ENCODE measurements at regions not wholly inside any gene's neighbourhood (a gene's known extent, or its start where the extent isn't known, plus 50 kb on each side); places are given as distances from the start of the nearest gene placed in this dataset.

DNA sequence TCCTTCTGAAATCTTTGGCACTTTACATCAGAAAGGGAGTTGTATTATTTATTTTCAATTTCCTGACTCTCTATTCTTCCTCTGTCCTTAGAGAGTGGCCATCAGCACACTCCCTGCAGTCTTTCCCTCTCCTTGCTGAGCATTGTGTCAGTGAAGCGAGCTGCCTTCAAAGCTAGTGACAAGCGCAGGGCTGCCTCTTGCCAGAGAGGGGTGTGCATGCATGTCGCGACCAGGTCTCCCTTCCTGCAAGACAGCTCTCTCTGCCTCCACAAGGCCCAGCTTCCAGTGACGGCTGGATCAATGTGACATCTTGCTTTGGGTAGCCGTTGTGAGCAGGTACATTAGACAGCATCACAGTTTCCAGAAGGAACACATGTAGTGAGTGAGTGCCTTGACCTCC is 810.9 kb upstream of the TENM3 start:
- Histone ChIP-seq H2BK15ac (ENCODE audit: low read depth, poor library complexity, severe bottlenecking) (no peak overlapping the region), H3K79me1 (replicated peaks; ENCODE audit: low read length, poor library complexity, severe bottlenecking) (no peaks in the 10 kb centered on the region), H3K4ac (ENCODE audit: low read depth in 1 of 2, low read length in 2 of 2) (no peak overlapping the region), H2BK5ac (ENCODE audit: low read depth, low read length, poor library complexity, severe bottlenecking) (no peak overlapping the region), H4K8ac (ENCODE audit: low read length) (no peak overlapping the region), H3K14ac (ENCODE audit: low read length in 2 of 2) (no peak overlapping the region), H2AK5ac (ENCODE audit: low read length, severe bottlenecking) (no peak overlapping the region), H3K4me3 (ENCODE audit: insufficient read depth in 1 of 2, low read depth in 1 of 2, low read length in 2 of 2) (no peak overlapping the region), H3K9ac (ENCODE audit: low read length) (no peak overlapping the region), H3K23ac (ENCODE audit: low read length in 2 of 2) (no peak overlapping the region), H4K91ac (ENCODE audit: low read length) (no peak overlapping the region), H3K18ac (ENCODE audit: low read depth in 1 of 2, low read length in 2 of 2) (no peak overlapping the region), H3K4me2 (ENCODE audit: low read length, poor library complexity, severe bottlenecking) (no peak overlapping the region), H3K9me3 (ENCODE audit: control insufficient read depth, low read length) (no peaks in the 10 kb centered on the region), H3K4me1 (ENCODE audit: control insufficient read depth, insufficient read depth, low read depth, low read length) (no peaks in the 10 kb centered on the region), H3K27ac (ENCODE audit: low read length, poor library complexity, severe bottlenecking) (no peak overlapping the region), H2BK12ac (ENCODE audit: low read length in 2 of 2) (no peak overlapping the region), H3K27me3 (ENCODE audit: control insufficient read depth in 1 of 2, insufficient read depth in 1 of 2, low read length in 2 of 2) (no peaks in the 10 kb centered on the region), H2AFZ (ENCODE audit: low read depth, low read length) (no peak overlapping the region), H3K36me3 (ENCODE audit: control insufficient read depth in 1 of 2, insufficient read depth in 2 of 2, low read depth in 1 of 2, low read length in 2 of 2) (no peaks in the 10 kb centered on the region), H2BK120ac (ENCODE audit: low read depth, low read length) (no peak overlapping the region)
- no peak for DNase-seq
- 52% methylated on average over 6 of the region's 6 CpGs for WGBS

DNA sequence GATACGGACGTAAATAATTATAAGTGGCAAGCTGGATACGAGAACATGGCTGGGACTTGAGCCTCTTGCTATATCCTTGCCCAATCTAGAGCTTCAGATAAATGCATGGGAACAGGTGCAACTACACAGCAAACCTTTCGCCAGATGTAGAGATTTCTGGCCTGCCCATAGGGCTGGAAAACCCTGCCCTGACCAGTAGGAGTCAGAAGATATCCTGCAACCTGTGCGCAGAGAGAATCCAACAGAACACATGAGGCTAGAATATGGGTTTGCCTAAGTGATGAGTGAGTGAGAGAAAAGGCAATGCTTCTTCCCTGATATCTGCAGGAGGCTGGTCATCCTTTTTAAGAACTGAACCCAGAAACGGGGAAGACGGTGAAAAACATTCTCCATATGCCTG is 805.3 kb upstream of the TENM3 start:
- no peak overlapping the region for H3K27ac ChIP-seq (ENCODE audit: low read length, poor library complexity, severe bottlenecking)
- H2BK120ac ChIP-seq (ENCODE audit: low read depth, low read length): no peak overlapping the region
- H3K79me1 ChIP-seq (replicated peaks; ENCODE audit: low read length, poor library complexity, severe bottlenecking): no peaks in the 10 kb centered on the region
- no peaks in the 10 kb centered on the region for H3K27me3 ChIP-seq (ENCODE audit: control insufficient read depth in 1 of 2, insufficient read depth in 1 of 2, low read length in 2 of 2)
- H2BK15ac ChIP-seq (ENCODE audit: low read depth, poor library complexity, severe bottlenecking): peak overlapping the region; percentile 28
- H3K4ac ChIP-seq (ENCODE audit: low read depth in 1 of 2, low read length in 2 of 2): no peak overlapping the region
- H2AK5ac ChIP-seq (ENCODE audit: low read length, severe bottlenecking): no peak overlapping the region
- no peaks in the 10 kb centered on the region for H3K4me1 ChIP-seq (ENCODE audit: control insufficient read depth, insufficient read depth, low read depth, low read length)
- DNase-seq: no peak
- no peak overlapping the region for H2BK5ac ChIP-seq (ENCODE audit: low read depth, low read length, poor library complexity, severe bottlenecking)
- 85% methylated on average over 7 of the region's 7 CpGs for WGBS
- H3K9ac ChIP-seq (ENCODE audit: low read length): no peak overlapping the region
- H4K8ac ChIP-seq (ENCODE audit: low read length): no peak overlapping the region
- no peak overlapping the region for H2BK12ac ChIP-seq (ENCODE audit: low read length in 2 of 2)
- H3K23ac ChIP-seq (ENCODE audit: low read length in 2 of 2): no peak overlapping the region
- peaks cover 2% of the 10 kb centered on the region for H3K9me3 ChIP-seq (ENCODE audit: control insufficient read depth, low read length)
- H3K36me3 ChIP-seq (ENCODE audit: control insufficient read depth in 1 of 2, insufficient read depth in 2 of 2, low read depth in 1 of 2, low read length in 2 of 2): no peaks in the 10 kb centered on the region
- H2AFZ ChIP-seq (ENCODE audit: low read depth, low read length): no peak overlapping the region
- H4K91ac ChIP-seq (ENCODE audit: low read length): no peak overlapping the region
- no peak overlapping the region for H3K4me3 ChIP-seq (ENCODE audit: insufficient read depth in 1 of 2, low read depth in 1 of 2, low read length in 2 of 2)
- H3K4me2 ChIP-seq (ENCODE audit: low read length, poor library complexity, severe bottlenecking): no peak overlapping the region
- no peak overlapping the region for H3K18ac ChIP-seq (ENCODE audit: low read depth in 1 of 2, low read length in 2 of 2)
- H3K14ac ChIP-seq (ENCODE audit: low read length in 2 of 2): no peak overlapping the region

DNA sequence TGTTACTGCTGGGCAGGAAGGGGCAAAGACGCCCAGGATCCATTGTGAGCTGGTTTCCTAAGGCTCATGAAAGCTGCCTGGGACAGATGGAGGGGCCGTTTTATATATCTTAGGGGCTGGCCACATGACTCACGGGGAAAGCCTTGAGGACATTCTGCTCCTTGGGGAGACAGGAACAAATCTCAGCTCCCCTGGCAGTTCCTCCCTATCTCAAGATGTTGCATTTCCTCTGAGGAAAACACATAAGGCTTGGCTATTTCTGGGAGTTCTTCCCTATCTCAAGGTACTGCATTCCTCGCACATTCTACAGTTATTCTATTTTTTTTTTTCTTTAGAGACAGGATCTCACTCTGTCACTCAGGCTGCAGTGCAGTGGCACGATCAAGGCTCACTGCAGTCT is 804.6 kb upstream of the TENM3 start:
- Histone ChIP-seq H4K8ac (ENCODE audit: low read length) (no peak overlapping the region), H3K4me3 (ENCODE audit: insufficient read depth in 1 of 2, low read depth in 1 of 2, low read length in 2 of 2) (no peak overlapping the region), H3K23ac (ENCODE audit: low read length in 2 of 2) (no peak overlapping the region), H3K36me3 (ENCODE audit: control insufficient read depth in 1 of 2, insufficient read depth in 2 of 2, low read depth in 1 of 2, low read length in 2 of 2) (no peaks in the 10 kb centered on the region), H2AK5ac (ENCODE audit: low read length, severe bottlenecking) (no peak overlapping the region), H3K18ac (ENCODE audit: low read depth in 1 of 2, low read length in 2 of 2) (no peak overlapping the region), H3K9me3 (ENCODE audit: control insufficient read depth, low read length) (peaks cover 2% of the 10 kb centered on the region), H2AFZ (ENCODE audit: low read depth, low read length) (no peak overlapping the region), H2BK120ac (ENCODE audit: low read depth, low read length) (no peak overlapping the region), H3K14ac (ENCODE audit: low read length in 2 of 2) (no peak overlapping the region), H2BK5ac (ENCODE audit: low read depth, low read length, poor library complexity, severe bottlenecking) (no peak overlapping the region), H3K27ac (ENCODE audit: low read length, poor library complexity, severe bottlenecking) (no peak overlapping the region), H3K27me3 (ENCODE audit: control insufficient read depth in 1 of 2, insufficient read depth in 1 of 2, low read length in 2 of 2) (peaks cover 0 to 3% of the 10 kb centered on the region in 2 experiments), H3K9ac (ENCODE audit: low read length) (no peak overlapping the region), H3K4me1 (ENCODE audit: control insufficient read depth, insufficient read depth, low read depth, low read length) (no peaks in the 10 kb centered on the region), H3K4me2 (ENCODE audit: low read length, poor library complexity, severe bottlenecking) (no peak overlapping the region), H4K91ac (ENCODE audit: low read length) (no peak overlapping the region), H2BK12ac (ENCODE audit: low read length in 2 of 2) (no peak overlapping the region), H3K79me1 (replicated peaks; ENCODE audit: low read length, poor library complexity, severe bottlenecking) (no peaks in the 10 kb centered on the region), H3K4ac (ENCODE audit: low read depth in 1 of 2, low read length in 2 of 2) (no peak overlapping the region), H2BK15ac (ENCODE audit: low read depth, poor library complexity, severe bottlenecking) (no peak overlapping the region)
- DNase-seq: no peak
- WGBS: 59% methylated on average over 5 of the region's 5 CpGs

DNA sequence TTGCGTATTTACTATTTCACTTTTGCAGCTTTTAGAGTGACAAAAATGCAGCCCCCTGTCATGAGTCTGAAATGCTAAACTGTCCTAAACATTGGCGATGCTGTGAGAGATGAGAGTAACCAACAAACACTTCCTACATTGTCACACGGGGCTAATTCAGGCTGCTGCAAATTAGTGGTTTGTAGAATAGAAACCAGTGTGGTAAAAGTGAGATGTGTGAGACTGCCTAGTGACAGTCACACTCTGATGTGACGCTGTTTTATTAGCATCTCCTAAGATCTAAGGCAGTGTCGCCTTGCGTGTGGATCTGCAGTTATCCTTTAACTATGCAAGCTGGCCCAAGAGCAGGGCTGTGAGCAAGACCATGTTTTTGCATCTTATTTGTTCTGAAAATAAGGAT is 800.2 kb upstream of the TENM3 start:
- WGBS: 66% methylated on average over 5 of the region's 6 CpGs

More for the DNA sequence above, 800.2 kb upstream of the TENM3 start:
- Histone ChIP-seq H3K4me2 (ENCODE audit: low read length, poor library complexity, severe bottlenecking) (no peak overlapping the region), H2BK5ac (ENCODE audit: low read depth, low read length, poor library complexity, severe bottlenecking) (no peak overlapping the region), H2BK15ac (ENCODE audit: low read depth, poor library complexity, severe bottlenecking) (no peak overlapping the region), H3K36me3 (ENCODE audit: control insufficient read depth in 1 of 2, insufficient read depth in 2 of 2, low read depth in 1 of 2, low read length in 2 of 2) (no peaks in the 10 kb centered on the region), H4K91ac (ENCODE audit: low read length) (no peak overlapping the region), H3K4ac (ENCODE audit: low read depth in 1 of 2, low read length in 2 of 2) (no peak overlapping the region), H3K9me3 (ENCODE audit: control insufficient read depth, low read length) (peaks cover under 1% of the 10 kb centered on the region), H3K9ac (ENCODE audit: low read length) (no peak overlapping the region), H3K27me3 (ENCODE audit: control insufficient read depth in 1 of 2, insufficient read depth in 1 of 2, low read length in 2 of 2) (peaks cover 0 to 3% of the 10 kb centered on the region in 2 experiments), H2BK120ac (ENCODE audit: low read depth, low read length) (no peak overlapping the region), H3K4me1 (ENCODE audit: control insufficient read depth, insufficient read depth, low read depth, low read length) (no peaks in the 10 kb centered on the region), H3K18ac (ENCODE audit: low read depth in 1 of 2, low read length in 2 of 2) (no peak overlapping the region), H3K79me1 (replicated peaks; ENCODE audit: low read length, poor library complexity, severe bottlenecking) (no peaks in the 10 kb centered on the region), H3K14ac (ENCODE audit: low read length in 2 of 2) (no peak overlapping the region), H3K23ac (ENCODE audit: low read length in 2 of 2) (no peak overlapping the region), H3K27ac (ENCODE audit: low read length, poor library complexity, severe bottlenecking) (no peak overlapping the region), H2AK5ac (ENCODE audit: low read length, severe bottlenecking) (no peak overlapping the region), H2AFZ (ENCODE audit: low read depth, low read length) (no peak overlapping the region), H2BK12ac (ENCODE audit: low read length in 2 of 2) (no peak overlapping the region), H3K4me3 (ENCODE audit: insufficient read depth in 1 of 2, low read depth in 1 of 2, low read length in 2 of 2) (no peak overlapping the region), H4K8ac (ENCODE audit: low read length) (no peak overlapping the region)
- no peak for DNase-seq

All from mesenchymal stem cell (in vitro differentiated cells and primary cell).